Ascending aorta (tissue), 2 donors: ENCODE measurements at regions not wholly inside any gene's neighbourhood (a gene's known extent, or its start where the extent isn't known, plus 50 kb on each side); places are given as distances from the start of the nearest gene placed in this dataset.
"Not testable (repeated sequence)": the region's sequence is repeated elsewhere in the genome, so short reads cannot be mapped to it uniquely, and the experiment has no call there.

Source experiments
- DNase-seq, 2 donors: peaks; one replicate each; pipeline ENCODE4 v3.0.0-alpha.2; 2019; ENCODE audit warnings: low spot score in 2 of 2
- H3K27ac ChIP-seq, 2 donors: fragments of 200-600 bp; sonication (generic); one replicate each; pipeline ENCODE4 v1.5.1; 2016 to 2017; ENCODE audit warnings: mild to moderate bottlenecking in 1 of 2
- H3K27me3 ChIP-seq: fragments of 200-600 bp; sonication (generic); one replicate; pipeline ENCODE4 v1.5.1; 2017
- H3K36me3 ChIP-seq, 2 donors: fragments of 200-600 bp; sonication (generic); one replicate each; pipeline ENCODE4 v1.5.1; 2016
- H3K4me1 ChIP-seq, 2 donors: fragments of 200-600 bp; sonication (generic); one replicate each; pipeline ENCODE4 v1.5.1; 2016 to 2017; ENCODE audit warnings: mild to moderate bottlenecking in 1 of 2
- H3K4me3 ChIP-seq, 2 donors: fragments of 200-600 bp; sonication (generic); one replicate each; pipeline ENCODE4 v1.5.1; 2016 to 2017; ENCODE audit warnings: mild to moderate bottlenecking in 1 of 2
- H3K9me3 ChIP-seq, 2 donors: fragments of 200-600 bp; sonication (generic); one replicate each; pipeline ENCODE4 v1.5.1; 2016
- intact Hi-C: fragments of 100-400 bp; cut with DNase I; formaldehyde crosslinking; loops from one replicate; pipeline ENCODE4 v1.15.1; 2023
- TF ChIP-seq, protein P1 (sequence below), 3 experiments: fragments of 200-600 bp in 2 of 3; fragments of 450-650 bp in 1 of 3; sonication (generic) in 2 of 3; IDR thresholded peaks; one replicate each; pipeline ENCODE4 v1.5.1; 2016 to 2019; ENCODE audit warnings: antibody characterized with exemption in 3 of 3, mild to moderate bottlenecking in 1 of 3, moderate library complexity in 1 of 3

DNA sequence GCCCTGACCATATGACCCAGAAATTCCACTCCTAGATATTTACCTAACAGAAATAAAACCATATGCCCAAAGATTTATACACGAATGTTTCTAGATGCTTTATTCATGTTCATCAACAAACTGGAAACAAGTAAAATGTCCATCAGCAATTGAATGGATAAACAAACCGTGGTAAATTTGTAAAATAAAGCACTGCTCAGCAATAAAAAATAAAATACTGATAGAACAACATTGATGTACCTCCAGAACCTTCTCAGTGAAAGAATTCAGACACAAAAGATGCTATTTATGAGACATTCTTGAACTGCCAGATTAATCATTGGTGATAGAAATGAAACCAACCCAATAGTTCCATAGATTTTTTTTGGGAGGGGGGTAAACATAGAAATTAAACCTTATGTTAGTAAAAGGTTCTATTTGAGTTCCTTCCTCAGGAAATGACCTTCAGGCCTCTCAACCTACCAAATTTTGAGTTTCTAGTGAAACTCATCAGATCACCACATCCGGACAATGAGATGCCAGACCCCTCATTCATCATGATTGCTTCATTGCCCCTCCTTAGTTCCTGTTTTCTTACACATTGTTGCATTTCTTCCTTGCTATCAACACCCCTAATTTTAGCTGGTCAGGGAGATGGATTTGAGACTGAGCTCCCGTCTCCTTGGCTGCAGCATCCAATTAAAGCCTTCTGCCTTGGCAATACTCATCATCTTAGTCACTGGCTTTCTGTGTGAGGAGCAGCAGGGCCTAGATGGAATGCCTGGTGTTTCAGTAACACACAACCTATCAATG is 203.5 kb downstream of the LPIN1 start:
- H3K27me3 ChIP-seq: no peaks in the 10 kb centered on the region
- intact Hi-C loops: no loop called here
- TF ChIP-seq, protein P1, sequence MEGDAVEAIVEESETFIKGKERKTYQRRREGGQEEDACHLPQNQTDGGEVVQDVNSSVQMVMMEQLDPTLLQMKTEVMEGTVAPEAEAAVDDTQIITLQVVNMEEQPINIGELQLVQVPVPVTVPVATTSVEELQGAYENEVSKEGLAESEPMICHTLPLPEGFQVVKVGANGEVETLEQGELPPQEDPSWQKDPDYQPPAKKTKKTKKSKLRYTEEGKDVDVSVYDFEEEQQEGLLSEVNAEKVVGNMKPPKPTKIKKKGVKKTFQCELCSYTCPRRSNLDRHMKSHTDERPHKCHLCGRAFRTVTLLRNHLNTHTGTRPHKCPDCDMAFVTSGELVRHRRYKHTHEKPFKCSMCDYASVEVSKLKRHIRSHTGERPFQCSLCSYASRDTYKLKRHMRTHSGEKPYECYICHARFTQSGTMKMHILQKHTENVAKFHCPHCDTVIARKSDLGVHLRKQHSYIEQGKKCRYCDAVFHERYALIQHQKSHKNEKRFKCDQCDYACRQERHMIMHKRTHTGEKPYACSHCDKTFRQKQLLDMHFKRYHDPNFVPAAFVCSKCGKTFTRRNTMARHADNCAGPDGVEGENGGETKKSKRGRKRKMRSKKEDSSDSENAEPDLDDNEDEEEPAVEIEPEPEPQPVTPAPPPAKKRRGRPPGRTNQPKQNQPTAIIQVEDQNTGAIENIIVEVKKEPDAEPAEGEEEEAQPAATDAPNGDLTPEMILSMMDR (IDR thresholded peaks at IDR 0.05): no peak
- no peak for DNase-seq
- H3K4me3 ChIP-seq: no peak overlapping the region
- H3K27ac ChIP-seq: no peak overlapping the region
- H3K4me1 ChIP-seq: no peaks in the 10 kb centered on the region
- H3K9me3 ChIP-seq: no peaks in the 10 kb centered on the region
- no peaks in the 10 kb centered on the region for H3K36me3 ChIP-seq

DNA sequence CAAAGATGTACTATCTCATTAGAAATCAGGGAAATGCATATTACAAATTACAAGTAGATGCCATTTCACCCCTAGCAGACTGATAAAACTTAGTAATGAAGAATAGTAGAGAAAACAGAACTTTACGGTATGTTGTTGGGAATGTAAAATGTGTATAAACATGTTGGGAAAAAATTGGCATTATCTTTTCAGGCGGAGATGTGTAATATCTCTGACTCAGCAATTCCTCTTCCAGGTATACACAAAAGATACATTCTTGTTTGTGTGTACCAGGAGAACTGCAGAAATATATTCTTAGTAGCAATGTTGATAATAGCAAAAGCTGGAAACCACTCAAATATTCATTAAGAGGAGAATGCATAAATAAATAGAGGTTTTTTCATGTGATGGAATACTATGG is 204.5 kb downstream of the LPIN1 start:
- Histone ChIP-seq H3K27ac (no peak overlapping the region), H3K36me3 (no peaks in the 10 kb centered on the region), H3K27me3 (no peaks in the 10 kb centered on the region), H3K4me1 (no peaks in the 10 kb centered on the region), H3K9me3 (no peaks in the 10 kb centered on the region), H3K4me3 (no peak overlapping the region)
- intact Hi-C loops: no loop called here
- no peak for DNase-seq
- TF ChIP-seq, protein P1 (IDR thresholded peaks at IDR 0.05): no peak

DNA sequence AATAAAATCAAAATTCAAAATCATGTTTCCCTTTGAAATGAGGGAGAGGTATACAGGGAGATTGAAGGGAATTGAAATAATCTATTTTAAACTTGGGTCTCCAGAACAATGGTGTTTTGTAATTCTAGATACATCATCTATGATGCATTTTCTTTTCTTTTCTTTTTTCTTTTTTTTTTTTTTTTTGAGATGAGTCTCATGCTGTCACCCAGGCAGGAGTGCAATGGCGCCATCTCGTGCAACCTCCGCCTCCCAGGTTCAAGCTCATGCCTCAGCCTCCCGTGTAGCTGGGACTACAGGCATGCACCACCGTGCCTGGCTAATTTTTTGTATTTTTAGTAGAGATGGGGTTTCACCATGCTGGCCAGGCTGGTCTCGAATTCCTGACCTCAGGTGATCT is 205.1 kb downstream of the LPIN1 start:
- H3K4me3 ChIP-seq, DNase-seq, H3K27ac ChIP-seq, H3K4me1 ChIP-seq, H3K36me3 ChIP-seq, intact Hi-C loops, H3K9me3 ChIP-seq, H3K27me3 ChIP-seq: not testable (repeated sequence)

DNA sequence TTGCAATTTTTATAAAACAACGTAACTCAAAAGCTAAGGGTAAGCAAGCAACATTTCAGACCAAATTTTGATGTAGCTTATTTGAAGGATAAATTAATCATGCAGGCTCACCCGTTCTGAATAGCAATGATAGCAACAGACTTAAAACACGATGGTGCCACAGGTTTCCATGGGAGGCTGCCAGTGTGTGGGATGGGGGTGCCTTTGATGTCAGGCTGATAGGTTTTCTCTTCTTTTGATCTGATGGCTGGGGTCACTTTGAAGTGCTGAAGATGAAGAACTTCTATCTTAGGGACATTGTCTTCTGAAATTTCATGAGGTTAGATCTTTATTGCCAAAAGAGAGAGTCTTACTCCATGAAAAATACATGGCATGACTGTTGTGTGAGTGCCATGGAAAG is 206.8 kb downstream of the LPIN1 start:
- no peak for DNase-seq
- H3K4me3 ChIP-seq: no peak overlapping the region
- no peaks in the 10 kb centered on the region for H3K9me3 ChIP-seq
- TF ChIP-seq, protein P1 (IDR thresholded peaks at IDR 0.05): no peak
- no peaks in the 10 kb centered on the region for H3K4me1 ChIP-seq
- H3K27me3 ChIP-seq: no peaks in the 10 kb centered on the region
- no peaks in the 10 kb centered on the region for H3K36me3 ChIP-seq
- no peak overlapping the region for H3K27ac ChIP-seq
- intact Hi-C loops: no loop called here

DNA sequence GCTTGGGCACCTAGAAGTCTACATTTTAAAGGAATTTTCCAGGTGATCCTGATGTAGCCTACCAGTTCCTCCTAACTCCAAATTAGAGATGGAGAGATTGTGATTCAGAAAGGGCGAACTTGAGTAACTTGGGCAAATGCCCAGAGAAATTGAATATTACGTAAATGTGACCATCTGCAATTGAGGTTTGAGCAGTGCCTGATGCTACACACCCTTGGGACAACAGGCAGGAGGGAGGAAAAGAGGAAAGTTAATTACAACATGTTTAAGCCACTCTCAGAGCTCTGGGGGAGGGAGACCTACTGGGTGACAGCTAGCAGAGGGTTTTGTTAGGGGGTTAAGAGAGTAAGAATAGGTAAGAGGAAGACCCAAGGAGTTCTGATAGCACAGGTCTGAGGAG is 208.9 kb downstream of the LPIN1 start:
- TF ChIP-seq, protein P1 (IDR thresholded peaks at IDR 0.05): no peak
- intact Hi-C loops: no loop called here
- Histone ChIP-seq H3K4me1 (no peaks in the 10 kb centered on the region), H3K36me3 (no peaks in the 10 kb centered on the region), H3K27me3 (no peaks in the 10 kb centered on the region), H3K27ac (no peak overlapping the region), H3K9me3 (no peaks in the 10 kb centered on the region), H3K4me3 (no peak overlapping the region)
- DNase-seq: no peak

DNA sequence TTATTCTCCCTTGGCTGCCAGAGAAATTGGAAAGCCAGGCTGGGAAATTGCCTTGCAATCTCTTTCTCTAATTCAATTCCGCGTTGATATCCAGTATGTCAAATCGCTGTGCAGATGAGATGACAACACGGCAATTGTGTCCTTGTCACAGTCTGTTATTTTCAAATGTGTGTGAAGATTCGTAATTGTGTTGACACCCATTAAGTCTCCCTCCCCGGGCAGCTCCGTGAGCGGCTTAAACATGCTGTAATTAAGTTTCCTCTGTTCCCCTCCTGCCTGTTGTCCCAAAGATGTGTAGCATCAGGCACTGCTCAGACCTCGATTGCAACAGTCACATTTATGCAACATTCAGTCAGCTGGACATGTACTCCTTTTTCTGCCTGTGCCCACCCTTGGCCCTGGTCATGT is 209.5 kb downstream of the LPIN1 start:
- no peak for DNase-seq
- H3K4me1 ChIP-seq: no peaks in the 10 kb centered on the region
- no peak overlapping the region for H3K4me3 ChIP-seq
- H3K9me3 ChIP-seq: no peaks in the 10 kb centered on the region
- intact Hi-C loops: no loop called here
- no peaks in the 10 kb centered on the region for H3K27me3 ChIP-seq
- TF ChIP-seq, protein P1 (IDR thresholded peaks at IDR 0.05): no peak
- no peaks in the 10 kb centered on the region for H3K36me3 ChIP-seq
- no peak overlapping the region for H3K27ac ChIP-seq
